Astrocyte (in vitro differentiated cells and primary cell): ENCODE measurements at regions not wholly inside any gene's neighbourhood (a gene's known extent, or its start where the extent isn't known, plus 50 kb on each side); places are given as distances from the start of the nearest gene placed in this dataset.

ENCODE experiments used
- DNase-seq: peaks from one replicate; pipeline ENCODE4 v3.0.0-alpha.2; 2010; ENCODE audit warnings: low read depth
- FAIRE-seq: peaks from 2 replicates; lab custom pipeline; 2011; peaks lifted over from hg19 to GRCh38; lab: Jason Lieb, UNC
- H2AFZ ChIP-seq: 2 replicates; pipeline ENCODE4 v1.6.0; 2012; ENCODE audit warnings: low read depth, low read length, inconsistent platforms
- H3K27ac ChIP-seq: 2 replicates; pipeline ENCODE4 v1.5.1; 2011; ENCODE audit warnings: low read depth, low read length, inconsistent platforms
- H3K27me3 ChIP-seq: 2 replicates; pipeline ENCODE4 v1.6.0; 2011; ENCODE audit warnings: low read length, inconsistent platforms; ENCODE audit not compliant: insufficient read depth
- H3K36me3 ChIP-seq: 2 replicates; pipeline ENCODE4 v1.5.1; 2011; ENCODE audit warnings: low read length, inconsistent platforms; ENCODE audit not compliant: insufficient read depth
- H3K4me1 ChIP-seq: 2 replicates; pipeline ENCODE4 v1.5.1; 2011; ENCODE audit warnings: low read length, inconsistent platforms; ENCODE audit not compliant: insufficient read depth
- H3K4me2 ChIP-seq: 2 replicates; pipeline ENCODE4 v1.6.0; 2012; ENCODE audit warnings: low read length, inconsistent platforms
- H3K4me3 ChIP-seq: 2 replicates; pipeline ENCODE4 v1.5.1; 2011; ENCODE audit warnings: low read depth, mild to moderate bottlenecking, low read length, inconsistent platforms; ENCODE audit not compliant: insufficient read depth
- H3K79me2 ChIP-seq: 2 replicates; pipeline ENCODE4 v1.6.0; 2012; ENCODE audit warnings: mild to moderate bottlenecking, low read length, inconsistent platforms; ENCODE audit not compliant: insufficient read depth
- H3K9ac ChIP-seq: 2 replicates; pipeline ENCODE4 v1.6.0; 2012; ENCODE audit warnings: mild to moderate bottlenecking, low read length, inconsistent platforms
- H3K9me3 ChIP-seq: 2 replicates; pipeline ENCODE4 v1.5.1; 2012; ENCODE audit warnings: low read depth, mild to moderate bottlenecking, low read length, inconsistent platforms; ENCODE audit not compliant: insufficient read depth
- H4K20me1 ChIP-seq: 2 replicates; pipeline ENCODE4 v1.6.0; 2012; ENCODE audit warnings: low read length, inconsistent platforms; ENCODE audit not compliant: insufficient read depth
- H3K27ac Mint-ChIP-seq: one replicate; pipeline ENCODE4 v1.8.0; 2021; ENCODE audit warnings: mild to moderate bottlenecking, mixed read lengths; ENCODE audit not compliant: unreplicated experiment
- H3K27me3 Mint-ChIP-seq: one replicate; pipeline ENCODE4 v1.8.0; 2021; ENCODE audit warnings: low read depth, mixed read lengths; ENCODE audit not compliant: unreplicated experiment
- H3K36me3 Mint-ChIP-seq: one replicate; pipeline ENCODE4 v1.8.0; 2021; ENCODE audit warnings: low read depth, mixed read lengths; ENCODE audit not compliant: unreplicated experiment
- H3K4me1 Mint-ChIP-seq: one replicate; pipeline ENCODE4 v1.8.0; 2021; ENCODE audit warnings: low read depth, mixed read lengths; ENCODE audit not compliant: unreplicated experiment
- H3K4me3 Mint-ChIP-seq: one replicate; pipeline ENCODE4 v1.8.0; 2021; ENCODE audit warnings: mild to moderate bottlenecking, moderate library complexity, mixed read lengths; ENCODE audit not compliant: unreplicated experiment
- H3K9me3 Mint-ChIP-seq: one replicate; pipeline ENCODE4 v1.8.0; 2021; ENCODE audit warnings: mild to moderate bottlenecking, mixed read lengths; ENCODE audit not compliant: unreplicated experiment
- EZH2 ChIP-seq: IDR thresholded peaks from 2 replicates; pipeline ENCODE4 v1.6.1; 2012; ENCODE audit warnings: mild to moderate bottlenecking, low read length, inconsistent platforms; ENCODE audit not compliant: insufficient read depth
- TF ChIP-seq, protein P1 (sequence below): IDR thresholded peaks from 2 replicates; pipeline ENCODE4 v1.5.1; 2011; ENCODE audit warnings: low read depth, mild to moderate bottlenecking, inconsistent platforms, low read length, moderate library complexity; ENCODE audit not compliant: insufficient read depth

DNA sequence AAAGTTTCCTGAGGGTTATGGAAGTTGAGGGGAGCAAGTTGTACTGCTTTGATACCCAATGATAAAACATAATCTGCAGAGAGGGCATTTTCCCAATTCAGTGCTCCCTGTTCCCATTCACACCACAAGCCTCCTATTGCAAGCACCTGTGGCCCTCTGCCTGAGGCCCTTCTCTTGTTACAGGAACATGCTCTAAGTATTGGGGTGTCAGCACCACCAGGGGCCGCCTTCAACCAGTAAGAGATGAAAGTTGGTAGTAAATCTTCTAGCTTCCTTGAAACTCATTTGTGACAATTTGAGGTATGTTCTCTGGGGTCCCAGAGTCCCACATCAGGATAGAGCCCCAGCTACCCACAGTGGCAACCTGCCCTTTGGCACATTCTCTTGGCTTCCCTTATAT lies 265.4 kb upstream of the ARHGEF26 start:
- H3K9me3 Mint-ChIP-seq, result no peaks in the 10 kb centered on the region
- no peak overlapping the region for H3K4me3 ChIP-seq
- no peaks in the 10 kb centered on the region for H3K9me3 ChIP-seq
- no peaks in the 10 kb centered on the region for H3K79me2 ChIP-seq
- no peak overlapping the region for H2AFZ ChIP-seq
- no peaks in the 10 kb centered on the region for H3K27me3 Mint-ChIP-seq
- H3K4me2 ChIP-seq, result no peak overlapping the region
- no peak overlapping the region for H3K4me3 Mint-ChIP-seq
- H3K36me3 ChIP-seq, result no peaks in the 10 kb centered on the region
- no peaks in the 10 kb centered on the region for H3K36me3 Mint-ChIP-seq
- H3K9ac ChIP-seq, result no peak overlapping the region
- TF ChIP-seq EZH2, result no peak
- TF ChIP-seq, protein P1, sequence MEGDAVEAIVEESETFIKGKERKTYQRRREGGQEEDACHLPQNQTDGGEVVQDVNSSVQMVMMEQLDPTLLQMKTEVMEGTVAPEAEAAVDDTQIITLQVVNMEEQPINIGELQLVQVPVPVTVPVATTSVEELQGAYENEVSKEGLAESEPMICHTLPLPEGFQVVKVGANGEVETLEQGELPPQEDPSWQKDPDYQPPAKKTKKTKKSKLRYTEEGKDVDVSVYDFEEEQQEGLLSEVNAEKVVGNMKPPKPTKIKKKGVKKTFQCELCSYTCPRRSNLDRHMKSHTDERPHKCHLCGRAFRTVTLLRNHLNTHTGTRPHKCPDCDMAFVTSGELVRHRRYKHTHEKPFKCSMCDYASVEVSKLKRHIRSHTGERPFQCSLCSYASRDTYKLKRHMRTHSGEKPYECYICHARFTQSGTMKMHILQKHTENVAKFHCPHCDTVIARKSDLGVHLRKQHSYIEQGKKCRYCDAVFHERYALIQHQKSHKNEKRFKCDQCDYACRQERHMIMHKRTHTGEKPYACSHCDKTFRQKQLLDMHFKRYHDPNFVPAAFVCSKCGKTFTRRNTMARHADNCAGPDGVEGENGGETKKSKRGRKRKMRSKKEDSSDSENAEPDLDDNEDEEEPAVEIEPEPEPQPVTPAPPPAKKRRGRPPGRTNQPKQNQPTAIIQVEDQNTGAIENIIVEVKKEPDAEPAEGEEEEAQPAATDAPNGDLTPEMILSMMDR, result no peak
- no peaks in the 10 kb centered on the region for H3K4me1 ChIP-seq
- no peaks in the 10 kb centered on the region for H3K27me3 ChIP-seq
- FAIRE-seq, result no peak
- DNase-seq, result no peak
- peaks cover 6% of the 10 kb centered on the region for H3K4me1 Mint-ChIP-seq
- H4K20me1 ChIP-seq, result no peaks in the 10 kb centered on the region
- no peak overlapping the region for H3K27ac ChIP-seq
- H3K27ac Mint-ChIP-seq, result no peak overlapping the region

DNA sequence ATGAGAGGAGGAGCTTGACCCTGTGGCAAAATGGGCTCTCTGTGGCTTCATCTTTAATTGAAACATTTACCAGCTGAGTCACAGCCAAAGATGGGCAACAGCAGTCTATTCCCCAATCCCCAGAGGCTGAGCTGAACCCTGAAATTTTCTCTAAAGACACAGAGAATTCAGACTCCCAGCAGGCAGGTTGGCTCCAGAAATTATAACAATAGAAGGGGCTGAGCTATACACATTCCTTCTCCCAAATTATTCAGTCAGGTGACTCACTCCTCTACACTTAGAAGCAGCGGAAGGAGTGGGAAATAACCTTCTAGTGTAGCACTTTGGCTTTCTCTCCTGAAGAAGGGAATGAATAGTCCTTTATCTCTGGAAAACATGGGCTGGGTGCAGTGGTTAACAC lies 264.3 kb upstream of the ARHGEF26 start:
- FAIRE-seq, result no peak
- H4K20me1 ChIP-seq, result no peaks in the 10 kb centered on the region
- Mint-ChIP-seq H3K4me1 (peaks cover 6% of the 10 kb centered on the region), H3K9me3 (no peaks in the 10 kb centered on the region), H3K27me3 (no peaks in the 10 kb centered on the region), H3K4me3 (no peak overlapping the region), H3K27ac (no peak overlapping the region), H3K36me3 (no peaks in the 10 kb centered on the region)
- no peaks in the 10 kb centered on the region for H3K79me2 ChIP-seq
- H3K9ac ChIP-seq, result no peak overlapping the region
- no peak overlapping the region for H3K4me2 ChIP-seq
- DNase-seq, result peak; percentile 13
- no peaks in the 10 kb centered on the region for H3K36me3 ChIP-seq
- TF ChIP-seq, protein P1, result no peak
- TF ChIP-seq EZH2, result no peak
- no peaks in the 10 kb centered on the region for H3K9me3 ChIP-seq
- no peak overlapping the region for H3K4me3 ChIP-seq
- H3K4me1 ChIP-seq, result no peaks in the 10 kb centered on the region
- H3K27me3 ChIP-seq, result no peaks in the 10 kb centered on the region
- H2AFZ ChIP-seq, result peak overlapping the region; percentile 30
- no peak overlapping the region for H3K27ac ChIP-seq

DNA sequence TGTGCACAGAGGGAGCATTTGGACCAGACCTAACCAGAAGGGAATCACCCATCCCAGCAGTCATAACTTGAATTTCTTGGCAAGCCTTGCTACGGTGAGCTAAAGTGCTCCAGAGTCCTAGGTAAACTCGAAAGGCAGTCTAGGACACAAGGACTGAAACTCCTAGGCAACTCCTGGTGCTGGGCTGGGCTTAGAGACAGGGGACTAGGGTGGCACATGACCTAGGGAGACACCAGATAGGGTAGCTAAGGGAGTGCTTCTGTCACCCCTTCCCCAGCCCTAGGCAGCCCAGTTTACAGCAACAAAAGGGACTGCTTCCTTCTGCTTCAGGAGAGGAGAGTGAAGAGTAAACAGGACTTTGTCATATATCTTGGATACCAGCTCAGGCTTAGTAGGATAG lies 256.4 kb upstream of the ARHGEF26 start:
- no peak for DNase-seq
- H3K27ac ChIP-seq, result no peak overlapping the region
- H3K4me1 ChIP-seq, result no peaks in the 10 kb centered on the region
- no peaks in the 10 kb centered on the region for H3K9me3 ChIP-seq
- H3K4me1 Mint-ChIP-seq, result no peaks in the 10 kb centered on the region
- FAIRE-seq, result no peak
- H3K79me2 ChIP-seq, result no peaks in the 10 kb centered on the region
- H4K20me1 ChIP-seq, result no peaks in the 10 kb centered on the region
- no peak overlapping the region for H2AFZ ChIP-seq
- no peak overlapping the region for H3K9ac ChIP-seq
- H3K36me3 ChIP-seq, result no peaks in the 10 kb centered on the region
- H3K4me2 ChIP-seq, result no peak overlapping the region
- H3K36me3 Mint-ChIP-seq, result no peaks in the 10 kb centered on the region
- no peak overlapping the region for H3K4me3 ChIP-seq
- H3K27ac Mint-ChIP-seq, result no peak overlapping the region
- H3K27me3 Mint-ChIP-seq, result peaks cover 2% of the 10 kb centered on the region
- TF ChIP-seq EZH2, result no peak
- TF ChIP-seq, protein P1, result no peak
- no peaks in the 10 kb centered on the region for H3K27me3 ChIP-seq
- no peak overlapping the region for H3K4me3 Mint-ChIP-seq
- peaks cover 6% of the 10 kb centered on the region for H3K9me3 Mint-ChIP-seq
